ENCODE measurements at regions not wholly inside any gene's neighbourhood (a gene's known extent, or its start where the extent isn't known, plus 50 kb on each side); places are given as distances from the start of the nearest gene placed in this dataset.

DNA sequence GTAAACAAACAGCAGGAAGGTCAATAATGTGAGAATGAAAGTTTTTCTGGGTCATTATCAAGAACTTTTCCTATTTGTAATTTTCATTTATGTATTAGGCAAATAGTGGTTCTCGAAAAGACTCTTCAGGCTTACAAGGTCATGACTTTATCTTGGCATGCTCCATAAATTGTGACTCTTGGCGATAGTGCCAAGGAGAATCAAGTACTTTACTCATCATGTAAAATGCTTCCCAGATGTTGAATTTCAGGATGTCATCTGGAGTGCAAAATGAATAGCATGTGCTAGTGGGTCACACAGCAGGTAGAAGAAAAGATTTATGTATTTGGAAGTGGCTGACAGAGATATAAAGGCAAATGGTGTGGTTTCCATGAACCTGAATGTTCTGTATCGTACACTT is 1492.7 kb upstream of the PCDH20 start (continued):
- TF ChIP-seq, protein P1, sequence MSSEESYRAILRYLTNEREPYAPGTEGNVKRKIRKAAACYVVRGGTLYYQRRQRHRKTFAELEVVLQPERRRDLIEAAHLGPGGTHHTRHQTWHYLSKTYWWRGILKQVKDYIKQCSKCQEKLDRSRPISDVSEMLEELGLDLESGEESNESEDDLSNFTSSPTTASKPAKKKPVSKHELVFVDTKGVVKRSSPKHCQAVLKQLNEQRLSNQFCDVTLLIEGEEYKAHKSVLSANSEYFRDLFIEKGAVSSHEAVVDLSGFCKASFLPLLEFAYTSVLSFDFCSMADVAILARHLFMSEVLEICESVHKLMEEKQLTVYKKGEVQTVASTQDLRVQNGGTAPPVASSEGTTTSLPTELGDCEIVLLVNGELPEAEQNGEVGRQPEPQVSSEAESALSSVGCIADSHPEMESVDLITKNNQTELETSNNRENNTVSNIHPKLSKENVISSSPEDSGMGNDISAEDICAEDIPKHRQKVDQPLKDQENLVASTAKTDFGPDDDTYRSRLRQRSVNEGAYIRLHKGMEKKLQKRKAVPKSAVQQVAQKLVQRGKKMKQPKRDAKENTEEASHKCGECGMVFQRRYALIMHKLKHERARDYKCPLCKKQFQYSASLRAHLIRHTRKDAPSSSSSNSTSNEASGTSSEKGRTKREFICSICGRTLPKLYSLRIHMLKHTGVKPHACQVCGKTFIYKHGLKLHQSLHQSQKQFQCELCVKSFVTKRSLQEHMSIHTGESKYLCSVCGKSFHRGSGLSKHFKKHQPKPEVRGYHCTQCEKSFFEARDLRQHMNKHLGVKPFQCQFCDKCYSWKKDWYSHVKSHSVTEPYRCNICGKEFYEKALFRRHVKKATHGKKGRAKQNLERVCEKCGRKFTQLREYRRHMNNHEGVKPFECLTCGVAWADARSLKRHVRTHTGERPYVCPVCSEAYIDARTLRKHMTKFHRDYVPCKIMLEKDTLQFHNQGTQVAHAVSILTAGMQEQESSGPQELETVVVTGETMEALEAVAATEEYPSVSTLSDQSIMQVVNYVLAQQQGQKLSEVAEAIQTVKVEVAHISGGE (CRISPR knock-in tag; IDR thresholded peaks at IDR 0.05) = no peak
- no peak for TF ChIP-seq FOXK2 (IDR thresholded peaks at IDR 0.05)
- no peak for TF ChIP-seq GABPA (IDR thresholded peaks at IDR 0.05; ENCODE audit: low read depth)
- TF ChIP-seq, protein P2, sequence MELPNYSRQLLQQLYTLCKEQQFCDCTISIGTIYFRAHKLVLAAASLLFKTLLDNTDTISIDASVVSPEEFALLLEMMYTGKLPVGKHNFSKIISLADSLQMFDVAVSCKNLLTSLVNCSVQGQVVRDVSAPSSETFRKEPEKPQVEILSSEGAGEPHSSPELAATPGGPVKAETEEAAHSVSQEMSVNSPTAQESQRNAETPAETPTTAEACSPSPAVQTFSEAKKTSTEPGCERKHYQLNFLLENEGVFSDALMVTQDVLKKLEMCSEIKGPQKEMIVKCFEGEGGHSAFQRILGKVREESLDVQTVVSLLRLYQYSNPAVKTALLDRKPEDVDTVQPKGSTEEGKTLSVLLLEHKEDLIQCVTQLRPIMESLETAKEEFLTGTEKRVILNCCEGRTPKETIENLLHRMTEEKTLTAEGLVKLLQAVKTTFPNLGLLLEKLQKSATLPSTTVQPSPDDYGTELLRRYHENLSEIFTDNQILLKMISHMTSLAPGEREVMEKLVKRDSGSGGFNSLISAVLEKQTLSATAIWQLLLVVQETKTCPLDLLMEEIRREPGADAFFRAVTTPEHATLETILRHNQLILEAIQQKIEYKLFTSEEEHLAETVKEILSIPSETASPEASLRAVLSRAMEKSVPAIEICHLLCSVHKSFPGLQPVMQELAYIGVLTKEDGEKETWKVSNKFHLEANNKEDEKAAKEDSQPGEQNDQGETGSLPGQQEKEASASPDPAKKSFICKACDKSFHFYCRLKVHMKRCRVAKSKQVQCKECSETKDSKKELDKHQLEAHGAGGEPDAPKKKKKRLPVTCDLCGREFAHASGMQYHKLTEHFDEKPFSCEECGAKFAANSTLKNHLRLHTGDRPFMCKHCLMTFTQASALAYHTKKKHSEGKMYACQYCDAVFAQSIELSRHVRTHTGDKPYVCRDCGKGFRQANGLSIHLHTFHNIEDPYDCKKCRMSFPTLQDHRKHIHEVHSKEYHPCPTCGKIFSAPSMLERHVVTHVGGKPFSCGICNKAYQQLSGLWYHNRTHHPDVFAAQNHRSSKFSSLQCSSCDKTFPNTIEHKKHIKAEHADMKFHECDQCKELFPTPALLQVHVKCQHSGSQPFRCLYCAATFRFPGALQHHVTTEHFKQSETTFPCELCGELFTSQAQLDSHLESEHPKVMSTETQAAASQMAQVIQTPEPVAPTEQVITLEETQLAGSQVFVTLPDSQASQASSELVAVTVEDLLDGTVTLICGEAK (IDR thresholded peaks at IDR 0.05; ENCODE audit: borderline replicate concordance) = no peak
- no peak for TF ChIP-seq ZNF384 (IDR thresholded peaks at IDR 0.05; ENCODE audit: borderline replicate concordance, low read depth, low read length)

DNA sequence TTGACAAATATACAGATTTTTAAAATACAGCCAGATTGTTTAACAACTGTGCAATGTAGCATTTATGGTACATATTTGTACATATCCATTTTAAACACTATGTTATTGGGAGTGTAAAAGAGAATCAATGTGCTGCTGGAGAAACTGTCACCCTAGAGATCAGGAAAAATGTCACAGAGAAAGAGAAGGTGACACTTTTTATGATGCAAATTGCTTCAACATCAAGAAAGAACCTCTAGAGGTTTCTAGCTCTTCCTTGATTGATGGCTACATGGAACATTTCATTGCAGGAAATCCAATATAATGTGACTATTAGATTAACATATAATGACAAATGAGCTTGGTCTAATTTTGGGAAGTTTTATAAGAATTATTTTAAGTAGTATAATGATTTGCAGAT is 1491.2 kb upstream of the PCDH20 start:
- RAD21 ChIA-PET (ENCODE audit: unreplicated experiment) = no interaction called here
- FAIRE-seq = no peak

More for the DNA sequence above, 1491.2 kb upstream of the PCDH20 start:
- H3K9me3 ChIP-seq (replicated peaks; ENCODE audit: control insufficient read depth, insufficient read depth, low read length) = no peaks in the 10 kb centered on the region
- no peak overlapping the region for H3K27ac ChIP-seq (ENCODE audit: control insufficient read depth, insufficient read depth)
- no TSS peak for BruUV-seq (replicated peaks)
- no peaks in the 10 kb centered on the region for H3K36me3 ChIP-seq (ENCODE audit: control insufficient read depth in 2 of 2, insufficient read depth in 2 of 2, low read length in 1 of 2)
- H3K79me2 ChIP-seq (ENCODE audit: control insufficient read depth, insufficient read depth, low read length) = no peaks in the 10 kb centered on the region
- POLR2A ChIA-PET = no interaction called here
- H2AFZ ChIP-seq (ENCODE audit: control insufficient read depth, low read depth, low read length) = no peak overlapping the region
- no peaks in the 10 kb centered on the region for H4K20me1 ChIP-seq (ENCODE audit: control insufficient read depth, insufficient read depth)
- H3K4me1 ChIP-seq (ENCODE audit: control insufficient read depth, insufficient read depth, low read length) = no peaks in the 10 kb centered on the region
- intact Hi-C loops (cut with micrococcal nuclease; ENCODE audit: unreplicated experiment) = no loop called here
- no peaks in the 10 kb centered on the region for H3K27me3 ChIP-seq (replicated peaks in 1 of 2; ENCODE audit: control insufficient read depth in 2 of 2, insufficient read depth in 2 of 2, low read length in 1 of 2)
- in situ Hi-C loops (cut with MboI) = no loop called here
- H3K4me3 ChIP-seq = no peak overlapping the region
- CTCF ChIA-PET = no interaction called here
- SMC1A ChIA-PET (ENCODE audit: uncharacterized antibody, unreplicated experiment) = no interaction called here
- H3K4me2 ChIP-seq (ENCODE audit: control insufficient read depth, insufficient read depth) = no peak overlapping the region
- TF ChIP-seq JUND (IDR thresholded peaks at IDR 0.05; ENCODE audit: low read depth, low read length) (no peak), SIX5 (IDR thresholded peaks at IDR 0.05; ENCODE audit: low read depth, low read length, severe bottlenecking) (no peak)
- no peak for DNase-seq (ENCODE audit: low read depth, low spot score)
- ATAC-seq = no peak
- H3K9ac ChIP-seq (ENCODE audit: control insufficient read depth, insufficient read depth, low read length) = no peak overlapping the region
